WTC11 (cell line): ENCODE measurements at regions not wholly inside any gene's neighbourhood (a gene's known extent, or its start where the extent isn't known, plus 50 kb on each side); places are given as distances from the start of the nearest gene placed in this dataset.

Experiments used
- ATAC-seq: fragments of 200-7000 bp; cut with Tn5 transposase; 2 replicates; pipeline ENCODE4 v1.10.0; 2021; ENCODE audit warnings: mild to moderate bottlenecking, moderate library complexity
- CTCF ChIA-PET: fragments of 300-600 bp; sonication (Branson Sonifier 250); formaldehyde crosslinking; loops from one replicate; lab custom pipeline; 2021; ENCODE audit warnings: antibody characterized with exemption; lab: Charles Lee
- POLR2A ChIA-PET: fragments of 350-600 bp; sonication (Branson Sonifier 250); formaldehyde crosslinking; loops from one replicate; lab custom pipeline; 2021; ENCODE audit warnings: antibody characterized with exemption; lab: Charles Lee
- DNase-seq: peaks from one replicate; pipeline ENCODE4 v3.0.0; 2021; ENCODE audit warnings: low spot score
- H3K27ac Mint-ChIP-seq: 2 replicates; pipeline ENCODE4 v1.8.0; 2021; ENCODE audit warnings: mixed read lengths
- H3K27me3 Mint-ChIP-seq: 2 replicates; pipeline ENCODE4 v1.8.0; 2021; ENCODE audit warnings: low read depth, mild to moderate bottlenecking, moderate library complexity, mixed read lengths
- H3K36me3 Mint-ChIP-seq: 2 replicates; pipeline ENCODE4 v1.8.0; 2021; ENCODE audit warnings: mixed read lengths
- H3K4me1 Mint-ChIP-seq: 2 replicates; pipeline ENCODE4 v1.8.0; 2022; ENCODE audit warnings: mixed read lengths
- H3K4me3 Mint-ChIP-seq: 2 replicates; pipeline ENCODE4 v1.8.0; 2021; ENCODE audit warnings: mild to moderate bottlenecking, moderate library complexity, mixed read lengths
- H3K9me3 Mint-ChIP-seq: 2 replicates; pipeline ENCODE4 v1.8.0; 2021; ENCODE audit warnings: mixed read lengths
- ATF1 ChIP-seq: sonication (generic); formaldehyde crosslinking; IDR thresholded peaks from 2 replicates; pipeline ENCODE4 v1.8.1; 2023; ENCODE audit warnings: mild to moderate bottlenecking, moderate library complexity, missing genetic modification reagents
- E2F1 ChIP-seq: sonication (generic); formaldehyde crosslinking; IDR thresholded peaks from 2 replicates; pipeline ENCODE4 v1.8.0; 2022; ENCODE audit warnings: mild to moderate bottlenecking, missing genetic modification reagents
- EMX1 ChIP-seq: fragments of 250-450 bp; sonication (Bioruptor Pico); IDR thresholded peaks from 2 replicates; pipeline ENCODE4 v1.8.0; 2021; ENCODE audit warnings: mild to moderate bottlenecking
- ESRRA ChIP-seq: sonication (generic); formaldehyde crosslinking; IDR thresholded peaks from 2 replicates; pipeline ENCODE4 v1.8.1; 2022; ENCODE audit warnings: mild to moderate bottlenecking, missing genetic modification reagents, borderline replicate concordance
- FOXP1 ChIP-seq: sonication (generic); formaldehyde crosslinking; IDR thresholded peaks from 2 replicates; pipeline ENCODE4 v1.8.0; 2022; ENCODE audit warnings: missing genetic modification reagents, mild to moderate bottlenecking, moderate library complexity, borderline replicate concordance
- FOXP4 ChIP-seq: sonication (generic); formaldehyde crosslinking; IDR thresholded peaks from 2 replicates; pipeline ENCODE4 v1.8.0; 2022; ENCODE audit warnings: mild to moderate bottlenecking, missing genetic modification reagents
- IRF1 ChIP-seq: sonication (generic); formaldehyde crosslinking; IDR thresholded peaks from 2 replicates; pipeline ENCODE4 v1.8.0; 2023; ENCODE audit warnings: missing genetic modification reagents
- MLX ChIP-seq: sonication (generic); formaldehyde crosslinking; IDR thresholded peaks from 2 replicates; pipeline ENCODE4 v1.8.1; 2023; ENCODE audit warnings: mild to moderate bottlenecking, missing genetic modification reagents, moderate library complexity
- MYBL2 ChIP-seq: sonication (generic); formaldehyde crosslinking; IDR thresholded peaks from 2 replicates; pipeline ENCODE4 v1.8.1; 2023; ENCODE audit warnings: mild to moderate bottlenecking, moderate library complexity, missing genetic modification reagents
- NFE2L1 ChIP-seq: sonication (generic); formaldehyde crosslinking; IDR thresholded peaks from 2 replicates; pipeline ENCODE4 v1.8.1; 2023; ENCODE audit warnings: missing genetic modification reagents
- NR1H2 ChIP-seq: sonication (generic); formaldehyde crosslinking; IDR thresholded peaks from 2 replicates; pipeline ENCODE4 v1.9.0; 2021; ENCODE audit warnings: mild to moderate bottlenecking, moderate library complexity, missing genetic modification reagents
- NR2C2 ChIP-seq: sonication (generic); formaldehyde crosslinking; IDR thresholded peaks from 2 replicates; pipeline ENCODE4 v1.8.0; 2022; ENCODE audit warnings: mild to moderate bottlenecking, missing genetic modification reagents
- SMAD4 ChIP-seq: sonication (generic); formaldehyde crosslinking; IDR thresholded peaks from 2 replicates; pipeline ENCODE4 v1.8.0; 2022; ENCODE audit warnings: mild to moderate bottlenecking, missing genetic modification reagents
- USF1 ChIP-seq: sonication (generic); formaldehyde crosslinking; IDR thresholded peaks from 2 replicates; pipeline ENCODE4 v1.8.0; 2022; ENCODE audit warnings: mild to moderate bottlenecking, missing genetic modification reagents
- USF2 ChIP-seq: sonication (generic); formaldehyde crosslinking; IDR thresholded peaks from 2 replicates; pipeline ENCODE4 v1.8.1; 2023; ENCODE audit warnings: mild to moderate bottlenecking, missing genetic modification reagents, moderate library complexity
- ZNF232 ChIP-seq: sonication (generic); formaldehyde crosslinking; IDR thresholded peaks from 2 replicates; pipeline ENCODE4 v1.8.0; 2022; ENCODE audit warnings: mild to moderate bottlenecking, missing genetic modification reagents
- ZNF317 ChIP-seq: sonication (generic); formaldehyde crosslinking; IDR thresholded peaks from 2 replicates; pipeline ENCODE4 v1.8.1; 2023; ENCODE audit warnings: low read depth, mild to moderate bottlenecking, moderate library complexity, missing genetic modification reagents, borderline replicate concordance
- TF ChIP-seq, protein P1 (sequence below): fragments of 250-450 bp; sonication (Bioruptor Pico); IDR thresholded peaks from 2 replicates; pipeline ENCODE4 v1.8.0; 2021; ENCODE audit warnings: mild to moderate bottlenecking
- TF ChIP-seq, protein P2 (sequence below): sonication (generic); formaldehyde crosslinking; IDR thresholded peaks from 2 replicates; pipeline ENCODE4 v1.8.1; 2022; ENCODE audit warnings: missing genetic modification reagents, borderline replicate concordance
- TF ChIP-seq, protein P3 (sequence below): sonication (generic); formaldehyde crosslinking; IDR thresholded peaks from 2 replicates; pipeline ENCODE4 v1.8.0; 2023; ENCODE audit warnings: mild to moderate bottlenecking, missing genetic modification reagents

DNA sequence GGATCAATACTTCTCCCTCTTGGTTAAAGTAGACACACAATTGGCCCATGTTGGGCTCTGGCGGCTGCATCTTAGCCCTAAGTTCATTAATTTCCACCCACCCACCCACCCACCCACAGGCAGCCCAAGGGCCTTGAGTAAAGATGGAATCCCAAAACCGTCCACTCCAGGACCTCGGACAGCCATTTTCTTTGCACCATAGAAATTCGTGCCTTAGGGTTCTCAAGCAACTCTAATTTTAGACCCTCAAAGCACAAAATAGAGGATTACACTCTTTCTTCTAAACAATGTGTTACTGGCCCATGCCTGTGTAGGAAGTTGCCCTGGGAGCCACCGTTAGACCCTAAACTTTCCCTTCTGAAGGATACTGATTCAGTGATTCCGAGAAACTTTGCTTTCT, 568.5 kb downstream of the IRX1 start:
- H3K36me3 Mint-ChIP-seq = no peaks in the 10 kb centered on the region
- no peak overlapping the region for H3K27ac Mint-ChIP-seq
- CTCF ChIA-PET = no interaction called here
- no peaks in the 10 kb centered on the region for H3K9me3 Mint-ChIP-seq
- H3K4me3 Mint-ChIP-seq = no peak overlapping the region
- no peaks in the 10 kb centered on the region for H3K27me3 Mint-ChIP-seq
- no peak for ATAC-seq
- POLR2A ChIA-PET = no interaction called here
- H3K4me1 Mint-ChIP-seq = no peaks in the 10 kb centered on the region
- DNase-seq = no peak
- no peak for TF ChIP-seq EMX1 (CRISPR knock-in tag)
- TF ChIP-seq, protein P1, sequence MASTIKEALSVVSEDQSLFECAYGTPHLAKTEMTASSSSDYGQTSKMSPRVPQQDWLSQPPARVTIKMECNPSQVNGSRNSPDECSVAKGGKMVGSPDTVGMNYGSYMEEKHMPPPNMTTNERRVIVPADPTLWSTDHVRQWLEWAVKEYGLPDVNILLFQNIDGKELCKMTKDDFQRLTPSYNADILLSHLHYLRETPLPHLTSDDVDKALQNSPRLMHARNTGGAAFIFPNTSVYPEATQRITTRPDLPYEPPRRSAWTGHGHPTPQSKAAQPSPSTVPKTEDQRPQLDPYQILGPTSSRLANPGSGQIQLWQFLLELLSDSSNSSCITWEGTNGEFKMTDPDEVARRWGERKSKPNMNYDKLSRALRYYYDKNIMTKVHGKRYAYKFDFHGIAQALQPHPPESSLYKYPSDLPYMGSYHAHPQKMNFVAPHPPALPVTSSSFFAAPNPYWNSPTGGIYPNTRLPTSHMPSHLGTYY = no peak
- no peak for TF ChIP-seq ZNF232 (CRISPR knock-in tag)
- TF ChIP-seq NR1H2 (CRISPR knock-in tag) = no peak
- TF ChIP-seq, protein P2, sequence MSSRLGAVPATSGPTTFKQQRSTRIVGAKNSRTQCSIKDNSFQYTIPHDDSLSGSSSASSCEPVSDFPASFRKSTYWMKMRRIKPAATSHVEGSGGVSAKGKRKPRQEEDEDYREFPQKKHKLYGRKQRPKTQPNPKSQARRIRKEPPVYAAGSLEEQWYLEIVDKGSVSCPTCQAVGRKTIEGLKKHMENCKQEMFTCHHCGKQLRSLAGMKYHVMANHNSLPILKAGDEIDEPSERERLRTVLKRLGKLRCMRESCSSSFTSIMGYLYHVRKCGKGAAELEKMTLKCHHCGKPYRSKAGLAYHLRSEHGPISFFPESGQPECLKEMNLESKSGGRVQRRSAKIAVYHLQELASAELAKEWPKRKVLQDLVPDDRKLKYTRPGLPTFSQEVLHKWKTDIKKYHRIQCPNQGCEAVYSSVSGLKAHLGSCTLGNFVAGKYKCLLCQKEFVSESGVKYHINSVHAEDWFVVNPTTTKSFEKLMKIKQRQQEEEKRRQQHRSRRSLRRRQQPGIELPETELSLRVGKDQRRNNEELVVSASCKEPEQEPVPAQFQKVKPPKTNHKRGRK (CRISPR knock-in tag) = no peak
- TF ChIP-seq MLX (CRISPR knock-in tag) = no peak
- no peak for TF ChIP-seq ZNF317 (CRISPR knock-in tag)
- no peak for TF ChIP-seq USF1
- TF ChIP-seq FOXP4 (CRISPR knock-in tag) = no peak
- no peak for TF ChIP-seq SMAD4
- no peak for TF ChIP-seq IRF1 (CRISPR knock-in tag)
- no peak for TF ChIP-seq NFE2L1 (CRISPR knock-in tag)
- no peak for TF ChIP-seq FOXP1
- TF ChIP-seq, protein P3, sequence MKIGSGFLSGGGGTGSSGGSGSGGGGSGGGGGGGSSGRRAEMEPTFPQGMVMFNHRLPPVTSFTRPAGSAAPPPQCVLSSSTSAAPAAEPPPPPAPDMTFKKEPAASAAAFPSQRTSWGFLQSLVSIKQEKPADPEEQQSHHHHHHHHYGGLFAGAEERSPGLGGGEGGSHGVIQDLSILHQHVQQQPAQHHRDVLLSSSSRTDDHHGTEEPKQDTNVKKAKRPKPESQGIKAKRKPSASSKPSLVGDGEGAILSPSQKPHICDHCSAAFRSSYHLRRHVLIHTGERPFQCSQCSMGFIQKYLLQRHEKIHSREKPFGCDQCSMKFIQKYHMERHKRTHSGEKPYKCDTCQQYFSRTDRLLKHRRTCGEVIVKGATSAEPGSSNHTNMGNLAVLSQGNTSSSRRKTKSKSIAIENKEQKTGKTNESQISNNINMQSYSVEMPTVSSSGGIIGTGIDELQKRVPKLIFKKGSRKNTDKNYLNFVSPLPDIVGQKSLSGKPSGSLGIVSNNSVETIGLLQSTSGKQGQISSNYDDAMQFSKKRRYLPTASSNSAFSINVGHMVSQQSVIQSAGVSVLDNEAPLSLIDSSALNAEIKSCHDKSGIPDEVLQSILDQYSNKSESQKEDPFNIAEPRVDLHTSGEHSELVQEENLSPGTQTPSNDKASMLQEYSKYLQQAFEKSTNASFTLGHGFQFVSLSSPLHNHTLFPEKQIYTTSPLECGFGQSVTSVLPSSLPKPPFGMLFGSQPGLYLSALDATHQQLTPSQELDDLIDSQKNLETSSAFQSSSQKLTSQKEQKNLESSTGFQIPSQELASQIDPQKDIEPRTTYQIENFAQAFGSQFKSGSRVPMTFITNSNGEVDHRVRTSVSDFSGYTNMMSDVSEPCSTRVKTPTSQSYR (CRISPR knock-in tag) = no peak
- TF ChIP-seq MYBL2 (CRISPR knock-in tag) = no peak
- no peak for TF ChIP-seq USF2 (CRISPR knock-in tag)
- TF ChIP-seq ATF1 (CRISPR knock-in tag) = no peak
- TF ChIP-seq ESRRA (CRISPR knock-in tag) = no peak
- TF ChIP-seq E2F1 (CRISPR knock-in tag) = no peak
- TF ChIP-seq NR2C2 = no peak
